ENCODE measurements at regions not wholly inside any gene's neighbourhood (a gene's known extent, or its start where the extent isn't known, plus 50 kb on each side); places are given as distances from the start of the nearest gene placed in this dataset.

- no peak for TF ChIP-seq ZFP3 (CRISPR knock-in tag; IDR thresholded peaks at IDR 0.05)
- TF ChIP-seq PPARA (CRISPR knock-in tag; IDR thresholded peaks at IDR 0.05; ENCODE audit: borderline replicate concordance) = no peak
- no peak for TF ChIP-seq CSDC2 (CRISPR knock-in tag; IDR thresholded peaks at IDR 0.05)
- TF ChIP-seq, protein P1, sequence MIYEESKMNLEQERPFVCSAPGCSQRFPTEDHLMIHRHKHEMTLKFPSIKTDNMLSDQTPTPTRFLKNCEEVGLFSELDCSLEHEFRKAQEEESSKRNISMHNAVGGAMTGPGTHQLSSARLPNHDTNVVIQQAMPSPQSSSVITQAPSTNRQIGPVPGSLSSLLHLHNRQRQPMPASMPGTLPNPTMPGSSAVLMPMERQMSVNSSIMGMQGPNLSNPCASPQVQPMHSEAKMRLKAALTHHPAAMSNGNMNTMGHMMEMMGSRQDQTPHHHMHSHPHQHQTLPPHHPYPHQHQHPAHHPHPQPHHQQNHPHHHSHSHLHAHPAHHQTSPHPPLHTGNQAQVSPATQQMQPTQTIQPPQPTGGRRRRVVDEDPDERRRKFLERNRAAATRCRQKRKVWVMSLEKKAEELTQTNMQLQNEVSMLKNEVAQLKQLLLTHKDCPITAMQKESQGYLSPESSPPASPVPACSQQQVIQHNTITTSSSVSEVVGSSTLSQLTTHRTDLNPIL (CRISPR knock-in tag; IDR thresholded peaks at IDR 0.05; ENCODE audit: low read depth) = no peak
- TF ChIP-seq ISL1 (CRISPR knock-in tag; IDR thresholded peaks at IDR 0.05) = no peak
- no peak for TF ChIP-seq GLIS3 (CRISPR knock-in tag; IDR thresholded peaks at IDR 0.05)
These were observed 456.3 kb downstream of the ZEB2 start (continued) for GRCh38 chr2:144063602-144064001.

DNA sequence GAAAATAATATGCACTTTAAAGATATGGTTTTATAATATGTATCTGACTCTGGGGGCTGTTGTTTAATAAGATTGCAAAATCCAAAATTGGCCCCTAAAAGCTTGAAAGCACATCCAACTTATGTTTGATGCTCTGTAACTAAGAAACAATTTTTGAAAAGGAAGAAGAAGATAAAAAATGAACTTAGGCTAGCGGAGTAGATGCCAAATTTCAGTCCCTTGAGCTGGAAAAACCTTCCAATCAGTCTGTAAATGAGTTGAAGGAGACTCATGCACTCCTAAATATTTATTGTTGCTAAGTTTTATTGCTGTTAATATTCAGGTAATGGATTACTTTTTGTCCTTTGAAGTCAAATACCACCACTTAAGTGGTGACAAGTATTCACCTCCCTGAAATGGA, 465.0 kb downstream of the ZEB2 start:
- TF ChIP-seq ISL1 (CRISPR knock-in tag; IDR thresholded peaks at IDR 0.05) (no peak), ZNF565 (CRISPR knock-in tag; conservative IDR thresholded peaks at IDR 0.05; ENCODE audit: low read depth) (no peak), TCF4 (CRISPR knock-in tag; IDR thresholded peaks at IDR 0.05; ENCODE audit: borderline replicate concordance) (no peak), OSR1 (CRISPR knock-in tag; IDR thresholded peaks at IDR 0.05) (no peak), TOX (CRISPR knock-in tag; IDR thresholded peaks at IDR 0.05; ENCODE audit: borderline replicate concordance) (no peak), SNAI2 (CRISPR knock-in tag; IDR thresholded peaks at IDR 0.05) (no peak)
- ATAC-seq = no peak

DNA sequence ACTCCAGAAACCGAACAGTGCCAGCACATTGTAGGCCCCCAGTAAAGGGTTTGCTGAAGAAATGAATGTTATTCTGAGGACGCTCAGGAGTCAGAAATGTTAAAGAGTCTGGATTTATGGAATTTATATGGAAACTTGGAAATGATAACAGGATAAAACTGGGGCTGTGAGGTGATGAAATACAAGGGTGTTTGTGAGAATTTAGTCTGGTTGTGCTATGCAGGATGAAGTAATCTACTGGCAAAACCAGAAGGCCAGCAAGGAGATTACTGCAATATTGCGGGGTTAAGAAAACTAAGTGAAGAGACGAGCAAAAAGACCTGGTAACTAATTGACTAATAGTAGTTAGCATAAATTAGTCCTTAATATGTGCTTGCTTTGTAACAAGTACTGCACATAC, 467.8 kb downstream of the ZEB2 start:
- ATAC-seq = no peak
- TF ChIP-seq TOX (CRISPR knock-in tag; IDR thresholded peaks at IDR 0.05; ENCODE audit: borderline replicate concordance) (no peak), BACH2 (CRISPR knock-in tag; IDR thresholded peaks at IDR 0.05; ENCODE audit: borderline replicate concordance) (no peak), ZNF565 (CRISPR knock-in tag; conservative IDR thresholded peaks at IDR 0.05; ENCODE audit: low read depth) (no peak), ZNF8 (CRISPR knock-in tag; IDR thresholded peaks at IDR 0.05) (no peak), OSR1 (CRISPR knock-in tag; IDR thresholded peaks at IDR 0.05) (no peak), RARB (CRISPR knock-in tag; IDR thresholded peaks at IDR 0.05) (no peak), SNAI2 (CRISPR knock-in tag; IDR thresholded peaks at IDR 0.05) (no peak), ZFP30 (CRISPR knock-in tag; IDR thresholded peaks at IDR 0.05) (no peak), ARNTL (CRISPR knock-in tag; IDR thresholded peaks at IDR 0.05; ENCODE audit: borderline replicate concordance, low read depth) (no peak), ZC3H10 (CRISPR knock-in tag; IDR thresholded peaks at IDR 0.05) (no peak), TSHZ2 (CRISPR knock-in tag; IDR thresholded peaks at IDR 0.05) (no peak), CSDC2 (CRISPR knock-in tag; IDR thresholded peaks at IDR 0.05) (no peak), ESRRG (CRISPR knock-in tag; IDR thresholded peaks at IDR 0.05) (no peak), ISL1 (CRISPR knock-in tag; IDR thresholded peaks at IDR 0.05) (no peak), GLIS3 (CRISPR knock-in tag; IDR thresholded peaks at IDR 0.05) (no peak), ZNF70 (CRISPR knock-in tag; IDR thresholded peaks at IDR 0.05) (no peak), ZFP3 (CRISPR knock-in tag; IDR thresholded peaks at IDR 0.05) (no peak), PPARA (CRISPR knock-in tag; IDR thresholded peaks at IDR 0.05; ENCODE audit: borderline replicate concordance) (no peak)
- TF ChIP-seq, protein P2, sequence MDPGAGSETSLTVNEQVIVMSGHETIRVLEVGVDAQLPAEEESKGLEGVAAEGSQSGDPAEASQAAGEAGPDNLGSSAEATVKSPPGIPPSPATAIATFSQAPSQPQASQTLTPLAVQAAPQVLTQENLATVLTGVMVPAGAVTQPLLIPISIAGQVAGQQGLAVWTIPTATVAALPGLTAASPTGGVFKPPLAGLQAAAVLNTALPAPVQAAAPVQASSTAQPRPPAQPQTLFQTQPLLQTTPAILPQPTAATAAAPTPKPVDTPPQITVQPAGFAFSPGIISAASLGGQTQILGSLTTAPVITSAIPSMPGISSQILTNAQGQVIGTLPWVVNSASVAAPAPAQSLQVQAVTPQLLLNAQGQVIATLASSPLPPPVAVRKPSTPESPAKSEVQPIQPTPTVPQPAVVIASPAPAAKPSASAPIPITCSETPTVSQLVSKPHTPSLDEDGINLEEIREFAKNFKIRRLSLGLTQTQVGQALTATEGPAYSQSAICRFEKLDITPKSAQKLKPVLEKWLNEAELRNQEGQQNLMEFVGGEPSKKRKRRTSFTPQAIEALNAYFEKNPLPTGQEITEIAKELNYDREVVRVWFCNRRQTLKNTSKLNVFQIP (CRISPR knock-in tag; IDR thresholded peaks at IDR 0.05; ENCODE audit: borderline replicate concordance, low read depth) = no peak
- TF ChIP-seq, protein P3, sequence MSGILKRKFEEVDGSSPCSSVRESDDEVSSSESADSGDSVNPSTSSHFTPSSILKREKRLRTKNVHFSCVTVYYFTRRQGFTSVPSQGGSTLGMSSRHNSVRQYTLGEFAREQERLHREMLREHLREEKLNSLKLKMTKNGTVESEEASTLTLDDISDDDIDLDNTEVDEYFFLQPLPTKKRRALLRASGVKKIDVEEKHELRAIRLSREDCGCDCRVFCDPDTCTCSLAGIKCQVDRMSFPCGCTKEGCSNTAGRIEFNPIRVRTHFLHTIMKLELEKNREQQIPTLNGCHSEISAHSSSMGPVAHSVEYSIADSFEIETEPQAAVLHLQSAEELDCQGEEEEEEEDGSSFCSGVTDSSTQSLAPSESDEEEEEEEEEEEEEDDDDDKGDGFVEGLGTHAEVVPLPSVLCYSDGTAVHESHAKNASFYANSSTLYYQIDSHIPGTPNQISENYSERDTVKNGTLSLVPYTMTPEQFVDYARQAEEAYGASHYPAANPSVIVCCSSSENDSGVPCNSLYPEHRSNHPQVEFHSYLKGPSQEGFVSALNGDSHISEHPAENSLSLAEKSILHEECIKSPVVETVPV (CRISPR knock-in tag; IDR thresholded peaks at IDR 0.05) = no peak

- ATAC-seq = no peak
- TF ChIP-seq ZFP30 (CRISPR knock-in tag; IDR thresholded peaks at IDR 0.05) (no peak), PATZ1 (CRISPR knock-in tag; IDR thresholded peaks at IDR 0.05; ENCODE audit: borderline replicate concordance) (no peak), SNAI2 (CRISPR knock-in tag; IDR thresholded peaks at IDR 0.05) (no peak), TSHZ2 (CRISPR knock-in tag; IDR thresholded peaks at IDR 0.05) (no peak), ESRRG (CRISPR knock-in tag; IDR thresholded peaks at IDR 0.05) (no peak), TOX (CRISPR knock-in tag; IDR thresholded peaks at IDR 0.05; ENCODE audit: borderline replicate concordance) (no peak)
- TF ChIP-seq, protein P3 (CRISPR knock-in tag; IDR thresholded peaks at IDR 0.05) = no peak
These were observed 470.8 kb downstream of the ZEB2 start for GRCh38 chr2:144049137-144049536.
